ENCODE measurements at regions not wholly inside any gene's neighbourhood (a gene's known extent, or its start where the extent isn't known, plus 50 kb on each side); places are given as distances from the start of the nearest gene placed in this dataset.

DNA sequence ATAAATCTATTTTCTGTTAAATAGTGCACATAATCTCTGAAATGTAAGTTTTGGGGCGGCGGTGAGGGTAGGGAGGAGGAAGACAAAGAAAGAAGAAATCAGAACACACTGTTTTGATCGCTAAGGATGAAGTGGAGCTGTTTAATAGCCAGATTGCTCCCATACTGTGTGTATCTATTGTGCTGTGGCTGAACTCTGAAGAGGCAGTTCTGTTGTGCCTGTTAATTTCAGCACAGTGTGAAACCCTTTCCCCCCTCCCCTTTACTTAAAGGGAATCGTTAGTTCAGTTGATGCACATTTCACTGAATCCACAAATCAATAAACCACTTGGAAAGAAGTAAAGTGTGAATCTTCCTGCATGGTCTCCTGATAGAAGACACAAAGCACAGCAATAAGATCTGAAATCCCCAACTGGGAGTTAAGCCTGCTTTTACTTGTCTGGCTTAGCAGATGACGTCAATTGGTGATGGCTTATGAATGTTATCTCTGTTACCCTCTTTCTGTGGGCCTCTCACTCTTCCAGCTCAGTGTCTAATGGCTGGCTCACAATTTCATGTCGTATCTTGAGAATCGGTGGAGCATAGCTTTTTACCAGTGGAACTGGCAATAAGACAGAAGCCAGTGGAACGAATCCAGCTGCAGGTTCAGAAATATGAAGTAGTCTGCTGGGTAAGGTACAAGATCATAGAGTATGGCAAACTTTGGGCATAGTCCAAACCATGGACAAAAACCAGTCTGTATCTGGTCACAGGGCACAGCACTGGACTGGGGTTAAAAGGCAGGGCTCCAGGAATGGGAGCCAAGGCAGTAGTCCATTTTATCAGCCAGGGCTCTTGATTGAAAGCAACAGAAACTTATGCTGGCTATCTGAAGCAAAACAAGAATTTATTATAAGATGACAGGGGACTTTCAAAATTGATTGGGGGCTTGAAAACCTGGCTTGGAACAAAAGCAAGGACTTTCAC is 413.5 kb upstream of the SEL1L start:
- TF ChIP-seq, protein P1, sequence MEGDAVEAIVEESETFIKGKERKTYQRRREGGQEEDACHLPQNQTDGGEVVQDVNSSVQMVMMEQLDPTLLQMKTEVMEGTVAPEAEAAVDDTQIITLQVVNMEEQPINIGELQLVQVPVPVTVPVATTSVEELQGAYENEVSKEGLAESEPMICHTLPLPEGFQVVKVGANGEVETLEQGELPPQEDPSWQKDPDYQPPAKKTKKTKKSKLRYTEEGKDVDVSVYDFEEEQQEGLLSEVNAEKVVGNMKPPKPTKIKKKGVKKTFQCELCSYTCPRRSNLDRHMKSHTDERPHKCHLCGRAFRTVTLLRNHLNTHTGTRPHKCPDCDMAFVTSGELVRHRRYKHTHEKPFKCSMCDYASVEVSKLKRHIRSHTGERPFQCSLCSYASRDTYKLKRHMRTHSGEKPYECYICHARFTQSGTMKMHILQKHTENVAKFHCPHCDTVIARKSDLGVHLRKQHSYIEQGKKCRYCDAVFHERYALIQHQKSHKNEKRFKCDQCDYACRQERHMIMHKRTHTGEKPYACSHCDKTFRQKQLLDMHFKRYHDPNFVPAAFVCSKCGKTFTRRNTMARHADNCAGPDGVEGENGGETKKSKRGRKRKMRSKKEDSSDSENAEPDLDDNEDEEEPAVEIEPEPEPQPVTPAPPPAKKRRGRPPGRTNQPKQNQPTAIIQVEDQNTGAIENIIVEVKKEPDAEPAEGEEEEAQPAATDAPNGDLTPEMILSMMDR (IDR thresholded peaks at IDR 0.05) = no peak
- TF ChIP-seq POLR2A (IDR thresholded peaks at IDR 0.05) = no peak

All from transverse colon (tissue), 3 donors.